ENCODE measurements at regions not wholly inside any gene's neighbourhood (a gene's known extent, or its start where the extent isn't known, plus 50 kb on each side); places are given as distances from the start of the nearest gene placed in this dataset.

DNA sequence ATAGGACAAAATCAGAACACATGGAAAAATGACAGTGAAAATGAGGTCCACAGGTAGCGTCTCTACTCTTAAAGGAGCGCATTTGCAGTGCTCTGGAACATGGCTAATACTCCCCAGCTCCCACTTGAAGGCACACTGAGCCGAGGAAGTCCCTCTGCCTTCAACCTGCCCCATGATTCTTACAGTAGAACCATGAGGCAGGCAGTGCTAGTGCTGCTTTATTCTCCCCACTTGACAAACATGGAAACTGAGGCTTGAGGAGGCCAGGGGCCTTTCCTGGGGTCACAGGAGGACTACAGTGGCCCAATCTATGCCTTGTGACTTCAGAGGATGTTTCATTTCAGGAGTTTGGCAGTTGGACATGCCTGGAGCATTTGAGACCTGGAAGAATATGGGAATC lies 244.1 kb upstream of the MAF start:
- TF ChIP-seq, protein P1, sequence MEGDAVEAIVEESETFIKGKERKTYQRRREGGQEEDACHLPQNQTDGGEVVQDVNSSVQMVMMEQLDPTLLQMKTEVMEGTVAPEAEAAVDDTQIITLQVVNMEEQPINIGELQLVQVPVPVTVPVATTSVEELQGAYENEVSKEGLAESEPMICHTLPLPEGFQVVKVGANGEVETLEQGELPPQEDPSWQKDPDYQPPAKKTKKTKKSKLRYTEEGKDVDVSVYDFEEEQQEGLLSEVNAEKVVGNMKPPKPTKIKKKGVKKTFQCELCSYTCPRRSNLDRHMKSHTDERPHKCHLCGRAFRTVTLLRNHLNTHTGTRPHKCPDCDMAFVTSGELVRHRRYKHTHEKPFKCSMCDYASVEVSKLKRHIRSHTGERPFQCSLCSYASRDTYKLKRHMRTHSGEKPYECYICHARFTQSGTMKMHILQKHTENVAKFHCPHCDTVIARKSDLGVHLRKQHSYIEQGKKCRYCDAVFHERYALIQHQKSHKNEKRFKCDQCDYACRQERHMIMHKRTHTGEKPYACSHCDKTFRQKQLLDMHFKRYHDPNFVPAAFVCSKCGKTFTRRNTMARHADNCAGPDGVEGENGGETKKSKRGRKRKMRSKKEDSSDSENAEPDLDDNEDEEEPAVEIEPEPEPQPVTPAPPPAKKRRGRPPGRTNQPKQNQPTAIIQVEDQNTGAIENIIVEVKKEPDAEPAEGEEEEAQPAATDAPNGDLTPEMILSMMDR (IDR thresholded peaks at IDR 0.05) = no peak
- TF ChIP-seq POLR2A (IDR thresholded peaks at IDR 0.05) = no peak
- TF ChIP-seq POLR2AphosphoS5 (IDR thresholded peaks at IDR 0.05) = no peak
- TF ChIP-seq EP300 (IDR thresholded peaks at IDR 0.05) = no peak
